Spleen (tissue), 11 donors: ENCODE measurements at regions not wholly inside any gene's neighbourhood (a gene's known extent, or its start where the extent isn't known, plus 50 kb on each side); places are given as distances from the start of the nearest gene placed in this dataset.

Experiments used
- DNase-seq: peaks from one replicate; pipeline ENCODE4 v3.0.0-alpha.2; 2020
- H3K27ac ChIP-seq, 8 donors: fragments of 200-600 bp; sonication (generic) in 7 of 8; 1 replicate in 4 of 8; 2 replicates in 4 of 8; pipeline versions ENCODE4 v1.5.0 to v1.8.0; 2016 to 2021; ENCODE audit warnings: inconsistent platforms in 4 of 8, mild to moderate bottlenecking in 4 of 8, moderate library complexity in 1 of 8
- H3K27me3 ChIP-seq, 7 donors: fragments of 200-600 bp; sonication (generic) in 6 of 7; replicated peaks in 1 of 7; 1 replicate in 4 of 7; 2 replicates in 3 of 7; pipeline versions ENCODE4 v1.5.0 to v1.8.0; 2016 to 2021; ENCODE audit warnings: inconsistent platforms in 3 of 7, mild to moderate bottlenecking in 1 of 7
- H3K36me3 ChIP-seq, 6 donors: fragments of 200-600 bp; sonication (generic) in 5 of 6; 1 replicate in 4 of 6; 2 replicates in 2 of 6; pipeline versions ENCODE4 v1.5.0 to v1.8.0; 2016 to 2021; ENCODE audit warnings: inconsistent platforms in 2 of 6
- H3K4me1 ChIP-seq, 6 donors: fragments of 200-600 bp; sonication (generic) in 5 of 6; 1 replicate in 3 of 6; 2 replicates in 3 of 6; pipeline versions ENCODE4 v1.5.0 to v1.8.0; 2016 to 2021; ENCODE audit warnings: inconsistent platforms in 3 of 6
- H3K4me3 ChIP-seq, 8 donors: fragments of 200-600 bp; sonication (generic) in 7 of 8; 1 replicate in 4 of 8; 2 replicates in 4 of 8; pipeline versions ENCODE4 v1.5.0 to v1.8.0; 2016 to 2021; ENCODE audit warnings: inconsistent platforms in 4 of 8, mild to moderate bottlenecking in 4 of 8, moderate library complexity in 2 of 8
- H3K9me3 ChIP-seq, 8 donors: fragments of 200-600 bp; sonication (generic) in 7 of 8; 1 replicate in 4 of 8; 2 replicates in 4 of 8; pipeline versions ENCODE4 v1.5.0 to v1.8.0; 2016 to 2021; ENCODE audit warnings: inconsistent platforms in 4 of 8
- CTCF ChIP-seq, 11 experiments: fragments of 200-600 bp in 7 of 11; fragments of 450-650 bp in 4 of 11; sonication (generic) in 4 of 11; IDR thresholded peaks in 8 of 11; conservative IDR thresholded peaks in 3 of 11; 1 replicate in 7 of 11; 2 replicates in 4 of 11; pipeline versions ENCODE4 v1.4.0 to v1.8.0; 2016 to 2021; ENCODE audit warnings: antibody characterized with exemption in 11 of 11, inconsistent platforms in 4 of 11, mild to moderate bottlenecking in 1 of 11
- POLR2A ChIP-seq, 3 donors: fragments of 450-650 bp; IDR thresholded peaks; one replicate each; pipeline ENCODE4 v1.5.1; 2017; ENCODE audit warnings: antibody characterized with exemption in 3 of 3, mild to moderate bottlenecking in 1 of 3
- POLR2AphosphoS5 ChIP-seq, 3 donors: sonication (generic); formaldehyde crosslinking; IDR thresholded peaks; one replicate each; pipeline ENCODE4 v1.5.1; 2017; ENCODE audit warnings: antibody characterized with exemption in 3 of 3
- WGBS, 5 donors: extraction: QIAGEN DNeasy Blood & Tissue Kit in 3 of 5; methylation state at CpG; one replicate each; pipeline versions ENCODE4 v1.1.5 to v1.1.7; 2013 to 2018; 5-methylcytosine and 5-hydroxymethylcytosine counted together
- intact Hi-C: fragments of 100-400 bp; cut with DNase I; formaldehyde crosslinking; loops from one replicate; pipeline ENCODE4 v1.15.0; 2023; ENCODE audit warnings: low total_unique reads
- donor health status: healthy with polysubstance abuse.
- donor health status: DM: no; HTN: no; CAD: no; lungs with moderate emphysema.
- donor health status: DM: no; HTN: no; CAD: no.
- donor health status: Bipolar disorder and iron deficiency.
- donor health status: healthy.
- donor health status: DM: no; HTN: no; CAD: no.
- donor health status: DM: yes; HTN: yes; CAD: no.

- intact Hi-C loops: no loop called here
- DNase-seq: no peak
- Histone ChIP-seq H3K27me3 (no peaks in the 10 kb centered on the region), H3K9me3 (peaks cover 0 to 34% (median 14%) of the 10 kb centered on the region in 8 donors), H3K27ac (no peak overlapping the region), H3K36me3 (no peaks in the 10 kb centered on the region), H3K4me1 (no peaks in the 10 kb centered on the region), H3K4me3 (no peak overlapping the region)
- WGBS, 5 donors: 89 to 95% (median 93%) methylated on average over 3 of the region's 3 CpGs
- TF ChIP-seq POLR2AphosphoS5 (IDR thresholded peaks at IDR 0.05): no peak
- TF ChIP-seq POLR2A (IDR thresholded peaks at IDR 0.05): no peak
Observed at GRCh38 chr3:79979990-79980389, 212.2 kb upstream of the ROBO1 start.

DNA sequence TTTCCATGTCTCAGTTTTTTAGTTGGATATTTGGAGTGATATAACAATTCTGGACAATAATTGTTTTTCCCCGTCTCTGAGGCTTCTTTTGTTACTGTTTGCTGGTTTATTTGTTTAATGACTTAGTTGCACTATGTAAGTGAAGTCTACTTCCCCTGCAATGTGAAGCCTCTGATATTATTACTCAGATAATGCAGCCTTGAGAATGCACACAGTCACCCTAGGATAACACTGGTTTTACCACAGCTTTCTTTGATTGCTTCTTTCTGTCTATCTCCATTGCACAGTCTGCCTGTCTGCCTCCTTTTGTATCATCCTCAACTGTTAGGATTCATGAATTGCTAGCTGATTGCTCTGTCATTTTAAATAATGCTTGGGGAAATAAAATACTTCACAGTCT, 208.7 kb upstream of the ROBO1 start:
- intact Hi-C loops: no loop called here
- no peak overlapping the region for H3K4me3 ChIP-seq
- no peak overlapping the region for H3K27ac ChIP-seq
- WGBS, 5 donors: 80 to 94% (median 86%) methylated on average over 1 of the region's 1 CpG
- no peaks in the 10 kb centered on the region for H3K36me3 ChIP-seq
- no peak for TF ChIP-seq CTCF (IDR thresholded peaks at IDR 0.05 in 8 of 11, conservative IDR thresholded peaks at IDR 0.05 in 3 of 11)
- no peak for TF ChIP-seq POLR2A (IDR thresholded peaks at IDR 0.05)
- no peak for TF ChIP-seq POLR2AphosphoS5 (IDR thresholded peaks at IDR 0.05)
- H3K27me3 ChIP-seq: no peaks in the 10 kb centered on the region
- DNase-seq: no peak
- no peaks in the 10 kb centered on the region for H3K4me1 ChIP-seq
- peaks cover 0 to 35% (median 14%) of the 10 kb centered on the region in 8 donors for H3K9me3 ChIP-seq

DNA sequence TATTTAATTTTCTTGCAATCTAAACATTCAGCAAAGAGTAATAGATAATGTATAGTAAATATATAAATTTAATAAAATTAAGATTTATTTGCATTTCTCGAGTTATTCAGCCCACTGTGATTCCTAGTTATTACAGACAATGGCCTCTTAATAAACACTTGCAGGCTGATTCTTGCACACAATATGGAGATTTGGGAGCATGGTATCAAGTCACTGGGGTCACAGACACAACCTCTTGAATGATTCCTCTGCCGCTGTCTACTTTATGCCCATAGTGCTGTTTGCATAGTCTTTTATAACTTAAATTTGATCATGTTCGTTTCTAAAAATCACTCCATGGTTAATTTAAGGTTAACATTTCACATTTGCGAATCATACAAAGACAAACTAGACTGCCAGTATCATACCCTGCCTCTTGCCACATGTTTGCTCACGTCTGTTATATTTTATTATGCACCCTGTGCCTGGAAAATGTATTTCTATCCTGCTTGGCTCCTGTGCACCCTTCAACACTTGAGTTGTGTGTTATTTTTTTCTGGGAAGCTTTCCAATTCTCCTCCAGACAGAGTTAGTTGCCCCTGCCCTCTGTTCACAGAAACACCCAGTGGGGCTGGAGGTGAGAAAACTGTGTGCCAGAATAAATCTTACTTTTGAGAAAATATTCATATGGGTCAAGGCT, 206.3 kb upstream of the ROBO1 start:
- intact Hi-C loops: no loop called here
- no peak overlapping the region for H3K27ac ChIP-seq
- H3K9me3 ChIP-seq: peaks cover 0 to 35% (median 14%) of the 10 kb centered on the region in 8 donors
- H3K4me1 ChIP-seq: no peaks in the 10 kb centered on the region
- H3K4me3 ChIP-seq: no peak overlapping the region
- 75 to 88% (median 80%) methylated on average over 5 of the region's 5 CpGs for WGBS, 5 donors
- H3K36me3 ChIP-seq: no peaks in the 10 kb centered on the region
- TF ChIP-seq POLR2A (IDR thresholded peaks at IDR 0.05) (no peak), POLR2AphosphoS5 (IDR thresholded peaks at IDR 0.05) (no peak), CTCF (IDR thresholded peaks at IDR 0.05 in 8 of 11, conservative IDR thresholded peaks at IDR 0.05 in 3 of 11) (no peak)
- DNase-seq: no peak
- no peaks in the 10 kb centered on the region for H3K27me3 ChIP-seq

- DNase-seq: no peak
- H3K36me3 ChIP-seq: no peaks in the 10 kb centered on the region
- TF ChIP-seq CTCF (IDR thresholded peaks at IDR 0.05 in 8 of 11, conservative IDR thresholded peaks at IDR 0.05 in 3 of 11): no peak
- no peak for TF ChIP-seq POLR2AphosphoS5 (IDR thresholded peaks at IDR 0.05)
- H3K4me3 ChIP-seq: no peak overlapping the region
- no peaks in the 10 kb centered on the region for H3K27me3 ChIP-seq
- WGBS, 5 donors: 70 to 91% (median 82%) methylated on average over 1 of the region's 1 CpG
- no peak overlapping the region for H3K27ac ChIP-seq
- intact Hi-C loops: no loop called here
- no peaks in the 10 kb centered on the region for H3K4me1 ChIP-seq
- H3K9me3 ChIP-seq: peaks cover 0 to 30% (median 14%) of the 10 kb centered on the region in 8 donors
Observed at GRCh38 chr3:79973482-79973881, 205.7 kb upstream of the ROBO1 start.
